CD8-positive, alpha-beta memory T cell (primary cell): ENCODE measurements at regions not wholly inside any gene's neighbourhood (a gene's known extent, or its start where the extent isn't known, plus 50 kb on each side); places are given as distances from the start of the nearest gene placed in this dataset.

ENCODE experiments used
- CTCF ChIA-PET: fragments of 350-600 bp; sonication (Branson Sonifier 250); formaldehyde crosslinking; loops from one replicate; lab custom pipeline; 2021; ENCODE audit warnings: antibody characterized with exemption; lab: Charles Lee
- POLR2A ChIA-PET: fragments of 350-600 bp; sonication (Branson Sonifier 250); formaldehyde crosslinking; loops from one replicate; lab custom pipeline; 2021; ENCODE audit warnings: antibody characterized with exemption; lab: Charles Lee
- DNase-seq, 5 donors: peaks; one replicate each; pipeline versions ENCODE4 v3.0.0 to v3.0.0-alpha.2; 2020 to 2022; ENCODE audit warnings: mixed read lengths in 1 of 5
- H3K27ac ChIP-seq: one replicate; pipeline ENCODE4 v1.7.0; 2013; ENCODE audit warnings: low read depth, mild to moderate bottlenecking, low read length, moderate library complexity
- H3K27me3 ChIP-seq: 2 replicates; pipeline ENCODE4 v1.7.0; 2013; ENCODE audit warnings: low read length, mild to moderate bottlenecking; ENCODE audit not compliant: insufficient read depth, poor library complexity, severe bottlenecking
- H3K36me3 ChIP-seq: 2 replicates; pipeline ENCODE4 v1.7.0; 2013; ENCODE audit warnings: mild to moderate bottlenecking, low read length, moderate library complexity; ENCODE audit not compliant: insufficient read depth
- H3K4me1 ChIP-seq: 2 replicates; pipeline ENCODE4 v1.7.0; 2013; ENCODE audit warnings: mild to moderate bottlenecking, low read length, moderate library complexity; ENCODE audit not compliant: insufficient read depth
- H3K4me3 ChIP-seq: 2 replicates; pipeline ENCODE4 v1.7.0; 2013; ENCODE audit warnings: mild to moderate bottlenecking, low read length
- H3K9me3 ChIP-seq: 2 replicates; pipeline ENCODE4 v1.7.0; 2013; ENCODE audit warnings: mild to moderate bottlenecking, low read length
- H3K27ac Mint-ChIP-seq, 8 donors: one replicate each; pipeline ENCODE4 v1.8.0; 2020 to 2021; ENCODE audit warnings: mixed read lengths in 8 of 8, mild to moderate bottlenecking in 6 of 8, inconsistent platforms in 3 of 8, moderate library complexity in 3 of 8
- H3K27me3 Mint-ChIP-seq, 2 donors: one replicate each; pipeline ENCODE4 v1.8.0; 2020 to 2021; ENCODE audit warnings: mixed read lengths in 2 of 2, mild to moderate bottlenecking in 1 of 2, moderate library complexity in 1 of 2
- H3K36me3 Mint-ChIP-seq, 3 donors: one replicate each; pipeline ENCODE4 v1.8.0; 2020 to 2021; ENCODE audit warnings: mixed read lengths in 3 of 3, inconsistent platforms in 1 of 3, mild to moderate bottlenecking in 1 of 3
- H3K4me1 Mint-ChIP-seq, 3 donors: one replicate each; pipeline ENCODE4 v1.8.0; 2020 to 2021; ENCODE audit warnings: mixed read lengths in 3 of 3, inconsistent platforms in 1 of 3, mild to moderate bottlenecking in 1 of 3
- H3K4me3 Mint-ChIP-seq, 7 donors: one replicate each; pipeline ENCODE4 v1.8.0; 2020 to 2021; ENCODE audit warnings: mixed read lengths in 7 of 7, mild to moderate bottlenecking in 6 of 7, moderate library complexity in 4 of 7, inconsistent platforms in 2 of 7
- H3K9me3 Mint-ChIP-seq, 5 donors: one replicate each; pipeline ENCODE4 v1.8.0; 2020 to 2022; ENCODE audit warnings: mixed read lengths in 5 of 5, mild to moderate bottlenecking in 3 of 5, moderate library complexity in 2 of 5, inconsistent platforms in 1 of 5

DNA sequence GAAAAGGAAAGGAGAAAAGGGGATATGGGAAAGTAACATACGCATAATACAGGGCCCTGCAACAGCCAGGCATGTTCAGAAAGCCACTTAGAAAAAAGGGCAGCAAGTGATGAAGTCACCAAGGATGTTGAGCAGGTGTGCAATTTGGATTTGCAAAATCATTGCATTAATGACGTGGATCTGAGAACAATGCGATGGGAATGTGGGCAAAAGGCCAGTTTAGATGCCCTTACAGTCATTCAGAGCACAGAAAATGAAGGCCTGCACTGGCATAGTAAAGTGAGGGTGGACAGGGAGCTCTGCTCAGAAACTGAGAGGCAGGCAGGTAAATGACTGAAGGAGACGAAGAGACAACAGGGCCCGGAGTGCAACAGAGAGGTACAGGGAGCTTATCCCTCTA is 123.7 kb upstream of the NHSL1 start:
- H3K9me3 ChIP-seq: no peaks in the 10 kb centered on the region
- no peaks in the 10 kb centered on the region for H3K9me3 Mint-ChIP-seq
- ChIA-PET POLR2A (no interaction called here), CTCF (no interaction called here)
- peaks cover 1 to 8% of the 10 kb centered on the region in 2 donors for H3K27me3 Mint-ChIP-seq
- DNase-seq: no peak
- H3K4me3 ChIP-seq: no peak overlapping the region
- H3K27ac ChIP-seq: no peak overlapping the region
- H3K4me3 Mint-ChIP-seq: no peak overlapping the region
- no peaks in the 10 kb centered on the region for H3K36me3 ChIP-seq
- no peaks in the 10 kb centered on the region for H3K4me1 ChIP-seq
- no peaks in the 10 kb centered on the region for H3K27me3 ChIP-seq
- no peaks in the 10 kb centered on the region for H3K36me3 Mint-ChIP-seq
- no peak overlapping the region for H3K27ac Mint-ChIP-seq
- no peaks in the 10 kb centered on the region for H3K4me1 Mint-ChIP-seq

DNA sequence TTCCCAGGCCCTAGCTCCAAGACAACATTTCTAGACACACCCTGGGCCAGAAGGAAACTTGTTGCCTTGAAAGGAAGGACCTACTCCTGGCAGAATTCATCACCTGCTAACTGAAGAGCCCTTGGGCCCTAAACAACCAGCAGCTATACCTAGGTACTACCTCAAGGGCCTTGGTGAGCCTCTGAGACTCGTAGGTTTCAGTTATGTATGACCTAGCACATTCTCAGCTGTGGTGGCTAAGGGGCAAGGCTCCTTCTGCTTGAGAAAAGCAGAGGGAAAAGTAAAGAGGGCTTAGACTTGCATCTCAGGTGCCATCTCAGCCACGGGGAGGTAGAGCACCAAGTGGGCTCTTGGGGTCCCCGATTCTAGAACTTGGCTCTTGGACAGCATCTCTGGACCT is 132.3 kb upstream of the NHSL1 start:
- Histone ChIP-seq H3K27ac (no peak overlapping the region), H3K4me1 (no peaks in the 10 kb centered on the region), H3K27me3 (no peaks in the 10 kb centered on the region), H3K4me3 (no peak overlapping the region), H3K9me3 (no peaks in the 10 kb centered on the region), H3K36me3 (no peaks in the 10 kb centered on the region)
- no peak overlapping the region for H3K4me3 Mint-ChIP-seq
- H3K4me1 Mint-ChIP-seq: no peaks in the 10 kb centered on the region
- no peak overlapping the region for H3K27ac Mint-ChIP-seq
- peaks cover 13 to 57% of the 10 kb centered on the region in 2 donors for H3K27me3 Mint-ChIP-seq
- CTCF ChIA-PET: no interaction called here
- H3K36me3 Mint-ChIP-seq: no peaks in the 10 kb centered on the region
- DNase-seq: no peak
- H3K9me3 Mint-ChIP-seq: peaks cover 0 to 14% (median 0%) of the 10 kb centered on the region in 5 donors
- POLR2A ChIA-PET: no interaction called here

DNA sequence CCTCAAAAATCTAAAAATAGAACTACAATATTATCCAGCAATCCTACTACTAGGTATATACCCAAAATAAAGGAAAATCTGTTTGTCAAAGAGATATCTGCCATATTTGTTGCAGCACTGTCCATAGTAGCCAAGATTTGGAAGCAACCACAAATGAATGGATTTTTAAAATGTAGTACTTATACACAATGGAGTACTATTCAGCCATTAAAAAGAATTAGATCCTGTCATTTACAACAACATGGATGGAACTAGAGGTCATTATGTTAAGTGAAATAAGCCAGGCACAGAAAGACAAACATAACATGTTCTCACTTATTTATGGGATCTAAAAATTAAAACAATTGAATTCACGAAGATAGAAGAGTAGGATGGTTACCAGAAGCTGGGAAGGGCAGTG is 135.7 kb upstream of the CCDC28A start:
- H3K27me3 ChIP-seq: no peaks in the 10 kb centered on the region

DNA sequence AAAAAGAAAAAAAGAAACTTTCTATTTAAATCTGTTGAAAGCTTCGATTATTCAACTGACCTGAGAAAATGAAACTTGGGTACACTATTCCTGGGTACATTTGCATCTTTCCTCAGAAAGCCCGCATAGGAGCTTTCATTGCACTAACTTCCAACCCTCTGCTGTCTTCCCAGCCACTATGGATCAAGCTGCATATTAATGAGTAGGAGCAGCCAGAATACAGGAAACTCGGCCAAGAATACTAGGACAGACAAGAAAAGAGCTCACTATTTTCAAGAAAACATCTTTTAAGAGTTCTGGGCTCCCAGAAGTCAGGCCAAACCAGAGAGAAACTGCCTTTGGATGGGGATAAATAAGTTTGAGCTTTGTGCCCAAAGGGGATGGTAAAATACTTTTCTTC is 135.0 kb upstream of the CCDC28A start:
- Histone ChIP-seq H3K36me3 (no peaks in the 10 kb centered on the region), H3K4me1 (no peaks in the 10 kb centered on the region), H3K27ac (no peak overlapping the region), H3K27me3 (no peaks in the 10 kb centered on the region), H3K9me3 (no peaks in the 10 kb centered on the region), H3K4me3 (no peak overlapping the region)
- POLR2A ChIA-PET: no interaction called here
- Mint-ChIP-seq H3K4me3 (no peak overlapping the region), H3K4me1 (no peaks in the 10 kb centered on the region), H3K36me3 (no peaks in the 10 kb centered on the region), H3K9me3 (no peaks in the 10 kb centered on the region), H3K27me3 (peaks cover 10 to 21% of the 10 kb centered on the region in 2 donors), H3K27ac (no peak overlapping the region)
- DNase-seq: no peak
- CTCF ChIA-PET: no interaction called here

More for the DNA sequence above, 135.7 kb upstream of the CCDC28A start:
- H3K4me3 Mint-ChIP-seq: no peak overlapping the region
- Histone ChIP-seq H3K4me1 (no peaks in the 10 kb centered on the region), H3K9me3 (no peaks in the 10 kb centered on the region), H3K36me3 (no peaks in the 10 kb centered on the region), H3K27ac (no peak overlapping the region), H3K4me3 (no peak overlapping the region)
- POLR2A ChIA-PET: no interaction called here
- no peak for DNase-seq
- H3K36me3 Mint-ChIP-seq: no peaks in the 10 kb centered on the region
- CTCF ChIA-PET: no interaction called here
- H3K9me3 Mint-ChIP-seq: peaks cover 0 to 6% (median 0%) of the 10 kb centered on the region in 5 donors
- peaks cover 10 to 29% of the 10 kb centered on the region in 2 donors for H3K27me3 Mint-ChIP-seq
- no peaks in the 10 kb centered on the region for H3K4me1 Mint-ChIP-seq
- no peak overlapping the region for H3K27ac Mint-ChIP-seq

GRCh38 chr6:138640028-138640427 is 133.5 kb upstream of the CCDC28A start:
- H3K9me3 Mint-ChIP-seq: no peaks in the 10 kb centered on the region
- Histone ChIP-seq H3K9me3 (no peaks in the 10 kb centered on the region), H3K27me3 (no peaks in the 10 kb centered on the region), H3K36me3 (no peaks in the 10 kb centered on the region), H3K4me1 (no peaks in the 10 kb centered on the region), H3K27ac (no peak overlapping the region), H3K4me3 (no peak overlapping the region)
- CTCF ChIA-PET: no interaction called here
- H3K27ac Mint-ChIP-seq: no peak overlapping the region
- no peaks in the 10 kb centered on the region for H3K36me3 Mint-ChIP-seq
- no peaks in the 10 kb centered on the region for H3K4me1 Mint-ChIP-seq
- no peak for DNase-seq
- peaks cover 0 to 7% of the 10 kb centered on the region in 2 donors for H3K27me3 Mint-ChIP-seq
- POLR2A ChIA-PET: no interaction called here
- H3K4me3 Mint-ChIP-seq: no peak overlapping the region

DNA sequence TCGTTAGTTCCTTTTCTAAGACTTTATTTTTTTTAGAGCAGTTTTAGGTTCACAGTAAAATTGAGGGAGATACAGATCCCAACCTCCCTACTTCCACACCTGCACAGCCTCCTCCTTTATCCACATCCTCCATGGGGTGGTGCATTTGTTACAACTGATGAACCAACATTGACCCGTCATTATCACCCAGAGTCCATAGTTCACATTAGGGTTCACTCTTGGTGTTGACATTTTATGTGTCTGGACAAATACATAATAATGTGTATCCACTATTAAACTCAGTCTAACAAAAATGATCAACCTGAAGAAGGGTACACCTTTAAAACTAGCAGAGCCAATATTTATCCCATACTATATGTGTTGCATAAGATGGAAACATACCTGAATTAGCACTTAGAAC is 130.4 kb upstream of the CCDC28A start:
- Histone ChIP-seq H3K4me3 (no peak overlapping the region), H3K9me3 (no peaks in the 10 kb centered on the region), H3K4me1 (no peaks in the 10 kb centered on the region), H3K27ac (no peak overlapping the region), H3K36me3 (no peaks in the 10 kb centered on the region), H3K27me3 (no peaks in the 10 kb centered on the region)
- CTCF ChIA-PET: no interaction called here
- POLR2A ChIA-PET: no interaction called here
- peaks cover 0 to 2% of the 10 kb centered on the region in 2 donors for H3K27me3 Mint-ChIP-seq
- DNase-seq: no peak
- H3K36me3 Mint-ChIP-seq: no peaks in the 10 kb centered on the region
- H3K27ac Mint-ChIP-seq: no peak overlapping the region
- no peaks in the 10 kb centered on the region for H3K9me3 Mint-ChIP-seq
- no peak overlapping the region for H3K4me3 Mint-ChIP-seq
- H3K4me1 Mint-ChIP-seq: no peaks in the 10 kb centered on the region

- H3K4me3 ChIP-seq: no peak overlapping the region
- Mint-ChIP-seq H3K27me3 (peaks cover 2 to 6% of the 10 kb centered on the region in 2 donors), H3K4me3 (no peak overlapping the region), H3K9me3 (no peaks in the 10 kb centered on the region), H3K27ac (no peak overlapping the region), H3K36me3 (peaks cover 0 to 4% (median 0%) of the 10 kb centered on the region in 3 donors), H3K4me1 (no peaks in the 10 kb centered on the region)
- no peak overlapping the region for H3K27ac ChIP-seq
- H3K9me3 ChIP-seq: no peaks in the 10 kb centered on the region
- no peak for DNase-seq
- no peaks in the 10 kb centered on the region for H3K27me3 ChIP-seq
- H3K4me1 ChIP-seq: no peaks in the 10 kb centered on the region
- ChIA-PET CTCF (no interaction called here), POLR2A (no interaction called here)
- H3K36me3 ChIP-seq: no peaks in the 10 kb centered on the region
Observed at GRCh38 chr6:138645976-138646640, 127.5 kb upstream of the CCDC28A start.

GRCh38 chr6:138647006-138647405 is 126.6 kb upstream of the CCDC28A start:
- no peak overlapping the region for H3K4me3 ChIP-seq

More at GRCh38 chr6:138647006-138647405, 126.6 kb upstream of the CCDC28A start:
- CTCF ChIA-PET: no interaction called here
- Histone ChIP-seq H3K4me1 (no peaks in the 10 kb centered on the region), H3K27me3 (no peaks in the 10 kb centered on the region), H3K27ac (no peak overlapping the region), H3K36me3 (no peaks in the 10 kb centered on the region), H3K9me3 (no peaks in the 10 kb centered on the region)
- H3K27me3 Mint-ChIP-seq: peaks cover 2 to 6% of the 10 kb centered on the region in 2 donors
- H3K4me1 Mint-ChIP-seq: no peaks in the 10 kb centered on the region
- no peak overlapping the region for H3K27ac Mint-ChIP-seq
- no peak overlapping the region for H3K4me3 Mint-ChIP-seq
- DNase-seq: no peak
- POLR2A ChIA-PET: no interaction called here
- H3K36me3 Mint-ChIP-seq: peaks cover 0 to 4% (median 0%) of the 10 kb centered on the region in 3 donors
- H3K9me3 Mint-ChIP-seq: no peaks in the 10 kb centered on the region
